Type B pancreatic cell (in vitro differentiated cells): ENCODE measurements at regions not wholly inside any gene's neighbourhood (a gene's known extent, or its start where the extent isn't known, plus 50 kb on each side); places are given as distances from the start of the nearest gene placed in this dataset.

Experiments used
- DNase-seq: peaks from one replicate; pipeline ENCODE4 v3.0.0; 2021; ENCODE audit warnings: mixed read lengths; ENCODE audit not compliant: unreplicated experiment; ENCODE audit errors: extremely low spot score
- H3K27ac Mint-ChIP-seq: 2 replicates; pipeline ENCODE4 v1.8.0; 2021; ENCODE audit warnings: mild to moderate bottlenecking, mixed read lengths
- H3K27me3 Mint-ChIP-seq: 2 replicates; pipeline ENCODE4 v1.8.0; 2021; ENCODE audit warnings: mixed read lengths
- H3K36me3 Mint-ChIP-seq: 2 replicates; pipeline ENCODE4 v1.8.0; 2021; ENCODE audit warnings: mixed read lengths
- H3K4me1 Mint-ChIP-seq: one replicate; pipeline ENCODE4 v1.8.0; 2021; ENCODE audit warnings: mixed read lengths; ENCODE audit not compliant: unreplicated experiment
- H3K4me3 Mint-ChIP-seq: 2 replicates; pipeline ENCODE4 v1.8.0; 2021; ENCODE audit warnings: mild to moderate bottlenecking, mixed read lengths
- H3K9me3 Mint-ChIP-seq: 2 replicates; pipeline ENCODE4 v1.8.0; 2021; ENCODE audit warnings: mixed read lengths
- TF ChIP-seq, protein P1 (sequence below): fragments of 200-600 bp; sonication (generic); conservative IDR thresholded peaks from 2 replicates; pipeline ENCODE4 v1.5.0; 2021; ENCODE audit warnings: antibody characterized with exemption, mild to moderate bottlenecking

- no peak for DNase-seq
- TF ChIP-seq, protein P1, sequence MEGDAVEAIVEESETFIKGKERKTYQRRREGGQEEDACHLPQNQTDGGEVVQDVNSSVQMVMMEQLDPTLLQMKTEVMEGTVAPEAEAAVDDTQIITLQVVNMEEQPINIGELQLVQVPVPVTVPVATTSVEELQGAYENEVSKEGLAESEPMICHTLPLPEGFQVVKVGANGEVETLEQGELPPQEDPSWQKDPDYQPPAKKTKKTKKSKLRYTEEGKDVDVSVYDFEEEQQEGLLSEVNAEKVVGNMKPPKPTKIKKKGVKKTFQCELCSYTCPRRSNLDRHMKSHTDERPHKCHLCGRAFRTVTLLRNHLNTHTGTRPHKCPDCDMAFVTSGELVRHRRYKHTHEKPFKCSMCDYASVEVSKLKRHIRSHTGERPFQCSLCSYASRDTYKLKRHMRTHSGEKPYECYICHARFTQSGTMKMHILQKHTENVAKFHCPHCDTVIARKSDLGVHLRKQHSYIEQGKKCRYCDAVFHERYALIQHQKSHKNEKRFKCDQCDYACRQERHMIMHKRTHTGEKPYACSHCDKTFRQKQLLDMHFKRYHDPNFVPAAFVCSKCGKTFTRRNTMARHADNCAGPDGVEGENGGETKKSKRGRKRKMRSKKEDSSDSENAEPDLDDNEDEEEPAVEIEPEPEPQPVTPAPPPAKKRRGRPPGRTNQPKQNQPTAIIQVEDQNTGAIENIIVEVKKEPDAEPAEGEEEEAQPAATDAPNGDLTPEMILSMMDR = no peak
- no peaks in the 10 kb centered on the region for H3K27me3 Mint-ChIP-seq
- H3K4me3 Mint-ChIP-seq = peak overlapping the region; percentile 32
- H3K36me3 Mint-ChIP-seq = no peaks in the 10 kb centered on the region
- peaks cover 5% of the 10 kb centered on the region for H3K4me1 Mint-ChIP-seq
- peak overlapping the region; percentile 88 for H3K27ac Mint-ChIP-seq
- H3K9me3 Mint-ChIP-seq = peaks cover 6% of the 10 kb centered on the region
These were observed 957.9 kb upstream of the PRKX start for GRCh38 chrX:4671344-4671743.

GRCh38 chrX:4670606-4671005 lies 957.2 kb upstream of the PRKX start:
- Mint-ChIP-seq H3K27me3 (no peaks in the 10 kb centered on the region), H3K4me3 (no peak overlapping the region), H3K4me1 (peaks cover 5% of the 10 kb centered on the region), H3K9me3 (peaks cover 6% of the 10 kb centered on the region), H3K36me3 (no peaks in the 10 kb centered on the region), H3K27ac (peak overlapping the region; percentile 88)
- DNase-seq = no peak
- TF ChIP-seq, protein P1 = no peak

DNA sequence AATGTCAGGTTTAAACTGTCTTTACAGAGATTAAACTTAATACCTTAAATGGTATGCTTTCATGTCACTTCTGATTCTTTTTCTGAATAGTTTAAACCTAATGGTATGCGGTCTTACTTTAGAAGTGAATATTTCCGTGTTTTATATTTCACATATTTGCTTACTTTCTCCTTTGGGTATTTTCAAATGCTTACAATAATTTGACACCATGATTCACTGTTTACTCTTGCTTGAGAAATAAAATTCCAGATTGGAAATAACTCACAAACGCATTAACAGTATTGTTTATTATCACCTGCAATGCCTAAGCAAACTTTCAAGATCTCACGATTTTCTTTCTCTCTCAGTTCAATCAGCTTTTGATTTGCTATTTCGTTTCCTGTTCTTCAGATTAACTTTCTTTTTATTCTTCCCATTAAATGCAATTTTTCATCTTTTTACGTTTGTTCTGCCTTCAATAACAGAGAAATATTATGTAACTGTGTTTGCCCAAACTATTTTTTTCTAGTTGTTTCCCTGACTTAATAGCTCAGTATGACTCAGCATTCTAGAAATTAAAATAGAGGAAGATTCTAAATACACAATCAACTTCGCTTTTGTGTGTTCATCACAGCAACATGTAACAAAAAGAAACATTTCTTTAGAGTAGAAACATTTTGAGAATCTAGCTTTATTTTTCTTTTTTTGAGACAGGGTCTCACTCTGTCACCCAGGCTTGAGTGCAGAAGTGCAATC lies 955.5 kb upstream of the PRKX start:
- H3K4me1 Mint-ChIP-seq = peaks cover 5% of the 10 kb centered on the region
- H3K4me3 Mint-ChIP-seq = no peak overlapping the region
- H3K9me3 Mint-ChIP-seq = peaks cover 6% of the 10 kb centered on the region
- TF ChIP-seq, protein P1 = no peak
- peaks cover 5% of the 10 kb centered on the region for H3K36me3 Mint-ChIP-seq
- no peak overlapping the region for H3K27ac Mint-ChIP-seq
- H3K27me3 Mint-ChIP-seq = no peaks in the 10 kb centered on the region
- no peak for DNase-seq

- TF ChIP-seq, protein P1 = no peak
- peaks cover 10% of the 10 kb centered on the region for H3K36me3 Mint-ChIP-seq
- DNase-seq = no peak
- H3K27ac Mint-ChIP-seq = peak overlapping the region; percentile 53
- H3K27me3 Mint-ChIP-seq = no peaks in the 10 kb centered on the region
- no peaks in the 10 kb centered on the region for H3K4me1 Mint-ChIP-seq
- H3K4me3 Mint-ChIP-seq = no peak overlapping the region
- peaks cover 7% of the 10 kb centered on the region for H3K9me3 Mint-ChIP-seq
These were observed 949.6 kb upstream of the PRKX start for GRCh38 chrX:4663085-4663484.

DNA sequence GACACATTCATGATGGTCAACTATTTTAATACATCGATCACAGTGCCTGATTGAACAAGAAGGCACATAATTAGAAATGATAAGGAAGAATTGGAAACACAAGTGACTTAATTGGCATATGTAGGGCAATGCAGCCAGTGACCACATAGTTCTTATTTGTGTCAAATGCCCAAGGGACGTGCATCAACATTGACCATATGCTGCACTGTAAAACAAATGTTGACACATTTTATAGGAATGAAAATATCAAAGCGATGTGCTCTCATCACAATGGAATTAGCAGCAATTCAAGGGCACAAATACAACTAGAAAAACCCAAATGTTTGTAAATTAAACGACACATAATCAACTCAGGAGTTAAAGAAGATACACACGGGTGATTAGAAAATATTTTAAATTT lies 948.3 kb upstream of the PRKX start:
- Mint-ChIP-seq H3K9me3 (peaks cover 7% of the 10 kb centered on the region), H3K27me3 (no peaks in the 10 kb centered on the region), H3K4me3 (no peak overlapping the region), H3K4me1 (no peaks in the 10 kb centered on the region), H3K36me3 (peaks cover 10% of the 10 kb centered on the region), H3K27ac (no peak overlapping the region)
- no peak for DNase-seq
- TF ChIP-seq, protein P1 = no peak
